HCT116 (cell line): ENCODE measurements at regions not wholly inside any gene's neighbourhood (a gene's known extent, or its start where the extent isn't known, plus 50 kb on each side); places are given as distances from the start of the nearest gene placed in this dataset.

Experiments used
- CTCF ChIP-seq, 3 experiments: fragments of 200-600 bp in 1 of 3; sonication (generic) in 1 of 3; IDR thresholded peaks in 2 of 3; conservative IDR thresholded peaks in 1 of 3; 2 replicates each; pipeline ENCODE4 v1.5.1; 2012 to 2017; ENCODE audit warnings: low read depth in 2 of 3, low read length in 2 of 3, antibody characterized with exemption in 1 of 3, borderline replicate concordance in 1 of 3, control low read depth in 1 of 3, mild to moderate bottlenecking in 1 of 3, mixed read lengths in 1 of 3, mixed run types in 1 of 3, moderate library complexity in 1 of 3; ENCODE audit not compliant: insufficient read depth in 1 of 3
- EZH2 ChIP-seq: fragments of 200-600 bp; sonication (generic); IDR thresholded peaks from 2 replicates; pipeline ENCODE4 v1.6.1; 2017; ENCODE audit warnings: antibody characterized with exemption, mixed run types
- MAX ChIP-seq: IDR thresholded peaks from 2 replicates; pipeline ENCODE4 v1.6.1; 2012
- POLR2A ChIP-seq: IDR thresholded peaks from 2 replicates; pipeline ENCODE4 v1.7.0; 2011; ENCODE audit warnings: borderline replicate concordance; ENCODE audit not compliant: insufficient read depth, insufficient read length; ENCODE audit errors: extremely low read depth
- POLR2AphosphoS5 ChIP-seq: IDR thresholded peaks from 2 replicates; pipeline ENCODE4 v1.6.1; 2011; ENCODE audit warnings: mild to moderate bottlenecking, low read depth, low read length, moderate library complexity
- RAD21 ChIP-seq: IDR thresholded peaks from 2 replicates; pipeline ENCODE4 v1.6.1; 2012; ENCODE audit warnings: low read depth, mild to moderate bottlenecking
- REST ChIP-seq: IDR thresholded peaks from 2 replicates; pipeline ENCODE4 v1.6.1; 2012; ENCODE audit warnings: low read depth
- SP1 ChIP-seq: IDR thresholded peaks from 2 replicates; pipeline ENCODE4 v1.6.1; 2012; ENCODE audit warnings: low read depth
- ZFX ChIP-seq: fragments of 450-650 bp; IDR thresholded peaks from 2 replicates; pipeline ENCODE4 v1.6.1; 2017

GRCh38 chr4:122978789-122979188 lies 56.4 kb upstream of the NUDT6 start:
- TF ChIP-seq REST = no peak
- TF ChIP-seq SP1 = no peak
- no peak for TF ChIP-seq CTCF (IDR thresholded peaks at IDR 0.05 in 2 of 3, conservative IDR thresholded peaks at IDR 0.05 in 1 of 3; ENCODE audit: borderline replicate concordance in 1 of 3, insufficient read depth in 1 of 3, low read depth in 2 of 3, low read length in 2 of 3)
- no peak for TF ChIP-seq RAD21
- TF ChIP-seq POLR2AphosphoS5 = no peak
- TF ChIP-seq EZH2 = no peak
- TF ChIP-seq ZFX = no peak
- TF ChIP-seq MAX = no peak
- no peak for TF ChIP-seq POLR2A
